ENCODE measurements at regions not wholly inside any gene's neighbourhood (a gene's known extent, or its start where the extent isn't known, plus 50 kb on each side); places are given as distances from the start of the nearest gene placed in this dataset.

- Histone ChIP-seq H3K9ac (no peak overlapping the region), H3K4me1 (peaks cover 0 to 16% (median 5%) of the 10 kb centered on the region in 10 experiments; a peak in 9 of 20 replicates), H3K27ac (no peak overlapping the region), H3K27me3 (no peaks in the 10 kb centered on the region), H3K36me3 (no peaks in the 10 kb centered on the region), H4K20me1 (no peaks in the 10 kb centered on the region), H3K4me2 (peak overlapping the region in 2 of 11 experiments; percentile 0 to 4; a peak in 2 of 22 replicates), H3K4me3 (no peak overlapping the region), H3K9me3 (replicated peaks in 1 of 11) (peaks cover 0 to 21% (median 9%) of the 10 kb centered on the region in 11 experiments; a peak in 19 of 22 replicates)
- no peak for TF ChIP-seq Cebpa-rat (IDR thresholded peaks at IDR 0.05)
These were observed 179.4 kb upstream of the AGAP1 start for GRCh38 chr2:235314371-235314930.

DNA sequence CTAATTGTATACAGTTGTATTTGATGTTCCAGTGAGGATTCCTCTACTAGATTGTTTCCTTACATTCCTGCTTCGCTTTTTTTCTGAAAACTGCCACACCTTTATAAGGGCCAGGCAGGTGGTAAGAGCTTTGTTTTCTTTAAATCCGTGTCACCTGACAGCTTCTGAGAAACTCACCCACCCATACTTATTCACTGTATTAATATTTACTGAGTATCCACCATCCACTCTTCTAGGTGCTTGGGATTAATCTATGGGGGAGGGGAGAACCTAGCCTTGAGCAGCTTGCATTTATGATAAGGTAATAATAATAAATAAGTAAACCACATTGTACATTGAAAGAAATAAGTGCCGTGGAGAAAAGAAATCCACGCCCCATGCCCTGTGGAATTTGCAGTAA, 174.7 kb upstream of the AGAP1 start:
- H3K27ac ChIP-seq, result no peak overlapping the region
- peaks cover 0 to 13% (median 0%) of the 10 kb centered on the region in 11 experiments; a peak in 5 of 22 replicates for H3K9me3 ChIP-seq (replicated peaks in 1 of 11)
- peaks cover 0 to 7% (median 2%) of the 10 kb centered on the region in 10 experiments; a peak in 6 of 20 replicates for H3K4me1 ChIP-seq
- no peaks in the 10 kb centered on the region for H3K27me3 ChIP-seq
- no peak overlapping the region for H3K4me2 ChIP-seq
- H3K9ac ChIP-seq, result no peak overlapping the region
- H3K36me3 ChIP-seq, result no peaks in the 10 kb centered on the region
- H3K4me3 ChIP-seq, result no peak overlapping the region
- H4K20me1 ChIP-seq, result no peaks in the 10 kb centered on the region
- no peak for TF ChIP-seq Cebpa-rat (IDR thresholded peaks at IDR 0.05)

GRCh38 chr2:235320326-235320725, 173.5 kb upstream of the AGAP1 start:
- no peak for TF ChIP-seq Cebpa-rat (IDR thresholded peaks at IDR 0.05)
- no peaks in the 10 kb centered on the region for H3K36me3 ChIP-seq
- peaks cover 0 to 4% (median 0%) of the 10 kb centered on the region in 10 experiments; a peak in 1 of 20 replicates for H3K4me1 ChIP-seq
- no peak overlapping the region for H3K9ac ChIP-seq
- peaks cover 0 to 13% (median 0%) of the 10 kb centered on the region in 11 experiments; a peak in 5 of 22 replicates for H3K9me3 ChIP-seq (replicated peaks in 1 of 11)
- no peak overlapping the region for H3K27ac ChIP-seq
- H3K4me2 ChIP-seq, result no peak overlapping the region
- H4K20me1 ChIP-seq, result no peaks in the 10 kb centered on the region
- no peaks in the 10 kb centered on the region for H3K27me3 ChIP-seq
- H3K4me3 ChIP-seq, result no peak overlapping the region

DNA sequence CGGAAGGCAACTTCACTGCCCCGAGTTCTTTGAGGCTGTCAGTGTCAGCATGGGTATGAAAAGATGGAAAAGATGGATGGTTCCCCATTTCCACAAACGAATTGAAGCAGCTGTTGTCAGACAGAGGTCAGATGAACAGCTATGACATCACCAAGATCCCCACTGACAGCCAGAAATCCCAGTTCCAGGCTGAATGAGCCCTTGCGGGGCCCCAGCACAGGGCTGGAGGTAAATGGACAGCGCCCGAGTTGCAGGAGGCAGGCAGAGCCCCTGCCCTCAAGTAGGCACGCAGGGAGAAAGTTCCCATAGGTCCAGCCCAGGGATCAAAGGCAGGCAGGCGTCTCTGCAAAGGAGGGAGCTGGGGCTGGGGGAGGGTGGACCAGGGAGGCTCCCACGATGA, 169.5 kb upstream of the AGAP1 start:
- no peaks in the 10 kb centered on the region for H3K27me3 ChIP-seq
- no peak overlapping the region for H3K4me2 ChIP-seq
- H3K4me3 ChIP-seq, result no peak overlapping the region
- H3K9ac ChIP-seq, result no peak overlapping the region
- H3K36me3 ChIP-seq, result no peaks in the 10 kb centered on the region
- H4K20me1 ChIP-seq, result no peaks in the 10 kb centered on the region
- H3K9me3 ChIP-seq (replicated peaks in 1 of 11), result no peaks in the 10 kb centered on the region
- peaks cover 0 to 16% (median 14%) of the 10 kb centered on the region in 10 experiments; a peak in 16 of 20 replicates for H3K4me1 ChIP-seq
- no peak for TF ChIP-seq Cebpa-rat (IDR thresholded peaks at IDR 0.05)
- H3K27ac ChIP-seq, result no peak overlapping the region

GRCh38 chr2:235325151-235325550, 168.7 kb upstream of the AGAP1 start:
- Histone ChIP-seq H3K4me1 (peaks cover 0 to 16% (median 14%) of the 10 kb centered on the region in 10 experiments; a peak in 16 of 20 replicates), H3K27me3 (no peaks in the 10 kb centered on the region), H3K27ac (no peak overlapping the region), H3K9ac (no peak overlapping the region), H3K9me3 (replicated peaks in 1 of 11) (no peaks in the 10 kb centered on the region), H4K20me1 (no peaks in the 10 kb centered on the region), H3K4me3 (no peak overlapping the region), H3K36me3 (no peaks in the 10 kb centered on the region), H3K4me2 (no peak overlapping the region)
- TF ChIP-seq Cebpa-rat (IDR thresholded peaks at IDR 0.05), result no peak

DNA sequence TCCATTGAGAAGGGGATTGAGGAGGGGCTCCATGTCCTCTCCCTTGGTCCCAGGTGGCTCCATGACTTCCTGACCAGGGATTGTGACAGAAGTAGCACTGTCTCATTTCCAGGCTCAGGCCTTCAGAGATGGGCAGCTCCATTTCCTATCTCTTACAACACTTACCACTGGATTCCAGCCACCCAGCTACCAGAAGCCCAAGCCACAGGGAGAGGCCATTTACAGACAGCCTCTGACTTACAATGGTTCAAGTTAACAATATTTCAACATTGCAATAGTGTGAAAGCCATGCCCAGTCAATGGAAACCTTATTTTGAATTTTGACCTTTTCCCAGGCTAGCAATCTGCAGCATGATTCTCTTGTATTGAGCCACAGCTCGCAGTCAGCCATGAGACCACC, 164.9 kb upstream of the AGAP1 start:
- Histone ChIP-seq H3K9me3 (replicated peaks in 1 of 11) (peaks cover 0 to 11% (median 4%) of the 10 kb centered on the region in 11 experiments; a peak in 5 of 22 replicates), H3K4me1 (peaks cover 0 to 16% (median 14%) of the 10 kb centered on the region in 10 experiments; a peak in 16 of 20 replicates), H3K27ac (no peak overlapping the region), H3K36me3 (no peaks in the 10 kb centered on the region), H3K4me2 (no peak overlapping the region), H3K4me3 (no peak overlapping the region), H3K9ac (no peak overlapping the region), H4K20me1 (no peaks in the 10 kb centered on the region), H3K27me3 (no peaks in the 10 kb centered on the region)
- TF ChIP-seq Cebpa-rat (IDR thresholded peaks at IDR 0.05), result no peak

- no peaks in the 10 kb centered on the region for H3K27me3 ChIP-seq
- no peaks in the 10 kb centered on the region for H4K20me1 ChIP-seq
- no peak for TF ChIP-seq Cebpa-rat (IDR thresholded peaks at IDR 0.05)
- peaks cover 0 to 11% (median 4%) of the 10 kb centered on the region in 11 experiments; a peak in 5 of 22 replicates for H3K9me3 ChIP-seq (replicated peaks in 1 of 11)
- H3K36me3 ChIP-seq, result no peaks in the 10 kb centered on the region
- H3K4me1 ChIP-seq, result peaks cover 0 to 16% (median 14%) of the 10 kb centered on the region in 10 experiments; a peak in 16 of 20 replicates
- no peak overlapping the region for H3K4me2 ChIP-seq
- no peak overlapping the region for H3K27ac ChIP-seq
- no peak overlapping the region for H3K9ac ChIP-seq
- H3K4me3 ChIP-seq, result no peak overlapping the region
These were observed 162.9 kb upstream of the AGAP1 start for GRCh38 chr2:235330775-235331451.

DNA sequence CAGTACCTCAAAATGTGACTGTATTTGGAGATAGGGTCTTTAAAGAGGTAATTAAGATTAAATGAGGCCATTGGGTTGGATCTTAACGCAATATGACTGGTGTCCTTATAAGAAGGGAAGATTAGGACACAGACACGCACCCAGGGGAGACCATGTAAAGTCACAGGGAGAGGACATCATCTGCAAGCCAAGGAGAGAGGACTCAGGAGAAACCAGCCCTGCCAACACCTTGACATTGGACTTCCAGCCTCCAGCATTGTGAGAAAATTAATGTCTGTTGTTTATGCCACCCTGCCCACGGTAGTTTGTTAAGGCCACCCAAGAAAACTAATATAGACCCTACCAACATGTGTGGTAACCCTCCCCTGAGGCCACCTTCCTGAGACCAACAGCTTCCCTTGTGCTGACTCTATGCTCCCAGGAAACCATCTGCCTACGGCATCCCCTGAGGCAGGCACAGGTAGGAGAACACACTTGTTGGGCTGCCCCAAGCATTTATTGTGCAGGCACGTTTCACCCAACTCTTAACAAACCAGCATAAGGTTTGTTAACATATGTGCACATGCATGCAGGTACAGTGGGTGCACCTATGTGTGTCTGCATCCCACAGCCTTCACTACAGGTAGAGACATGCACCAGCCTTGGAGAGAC, 161.5 kb upstream of the AGAP1 start:
- H3K4me3 ChIP-seq, result no peak overlapping the region
- H3K9me3 ChIP-seq (replicated peaks in 1 of 11), result peaks cover 0 to 16% (median 8%) of the 10 kb centered on the region in 11 experiments; a peak in 13 of 22 replicates
- H3K4me1 ChIP-seq, result peaks cover 0 to 9% (median 7%) of the 10 kb centered on the region in 10 experiments; a peak in 15 of 20 replicates
- no peak overlapping the region for H3K9ac ChIP-seq
- no peaks in the 10 kb centered on the region for H3K36me3 ChIP-seq
- no peak for TF ChIP-seq Cebpa-rat (IDR thresholded peaks at IDR 0.05)
- no peak overlapping the region for H3K27ac ChIP-seq
- H4K20me1 ChIP-seq, result no peaks in the 10 kb centered on the region
- H3K27me3 ChIP-seq, result no peaks in the 10 kb centered on the region
- no peak overlapping the region for H3K4me2 ChIP-seq

DNA sequence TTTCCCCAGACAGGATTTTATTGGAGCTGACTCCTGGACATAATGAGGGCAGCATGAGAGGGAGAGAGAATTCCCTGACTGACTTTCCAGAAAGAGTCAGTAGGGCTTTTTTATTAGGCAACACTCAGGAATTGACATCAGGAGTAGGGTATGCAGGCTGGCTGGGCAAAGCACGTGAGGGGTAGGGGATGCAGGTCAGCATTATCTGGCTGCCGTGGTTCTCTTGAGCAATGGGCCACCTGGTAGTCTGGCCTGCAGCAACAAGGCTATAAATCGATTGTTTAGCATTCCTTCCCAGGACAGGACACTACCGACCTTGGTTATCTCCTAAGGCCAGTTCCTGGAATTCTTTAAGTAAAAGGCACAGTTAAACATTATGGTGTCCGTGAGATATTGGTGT, 160.8 kb upstream of the AGAP1 start:
- no peak for TF ChIP-seq Cebpa-rat (IDR thresholded peaks at IDR 0.05)
- H3K27me3 ChIP-seq, result no peaks in the 10 kb centered on the region
- no peak overlapping the region for H3K27ac ChIP-seq
- H3K9ac ChIP-seq, result no peak overlapping the region
- no peaks in the 10 kb centered on the region for H3K36me3 ChIP-seq
- peaks cover 4 to 23% (median 15%) of the 10 kb centered on the region in 11 experiments for H3K9me3 ChIP-seq (replicated peaks in 1 of 11)
- peaks cover 0 to 2% (median under 1%) of the 10 kb centered on the region in 10 experiments; a peak in 5 of 20 replicates for H3K4me1 ChIP-seq
- H3K4me2 ChIP-seq, result no peak overlapping the region
- H3K4me3 ChIP-seq, result no peak overlapping the region
- H4K20me1 ChIP-seq, result no peaks in the 10 kb centered on the region
